Adrenal gland (tissue), 5 donors: ENCODE measurements at regions not wholly inside any gene's neighbourhood (a gene's known extent, or its start where the extent isn't known, plus 50 kb on each side); places are given as distances from the start of the nearest gene placed in this dataset.

Experiments
- CTCF ChIP-seq, 6 experiments: fragments of 450-650 bp in 4 of 6; fragments of 200-600 bp in 2 of 6; sonication (generic) in 1 of 6; IDR thresholded peaks; 1 replicate in 5 of 6; 2 replicates in 1 of 6; pipeline versions ENCODE4 v1.5.1 to v1.8.0; 2016 to 2021; ENCODE audit warnings: antibody characterized with exemption in 6 of 6, mild to moderate bottlenecking in 2 of 6, moderate library complexity in 1 of 6
- POLR2A ChIP-seq, 2 donors: fragments of 450-650 bp; IDR thresholded peaks; one replicate each; pipeline ENCODE4 v1.6.1; 2017; ENCODE audit warnings: antibody characterized with exemption in 2 of 2, mild to moderate bottlenecking in 2 of 2, moderate library complexity in 1 of 2
- donor health status: DM: no; HTN: no; CAD: no.

DNA sequence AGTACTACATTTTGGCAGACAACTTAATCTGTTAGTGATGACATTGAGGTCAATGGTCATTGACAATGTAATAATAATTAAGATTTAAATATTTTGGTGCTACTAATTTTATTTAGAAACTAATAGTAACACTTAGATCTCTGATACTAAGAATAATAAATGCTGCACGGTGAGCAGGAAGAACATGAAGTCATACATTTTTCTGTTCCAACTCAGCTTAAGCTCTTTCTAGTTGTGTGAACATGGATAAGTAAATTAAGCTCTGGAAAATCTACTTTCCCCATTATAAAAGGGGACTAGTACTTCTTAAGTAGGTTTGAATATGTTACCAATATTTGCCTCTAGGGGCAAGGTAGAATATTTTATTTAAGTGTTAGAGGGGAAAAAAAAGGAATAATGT lies 65.9 kb upstream of the MEOX2 start:
- no peak for TF ChIP-seq POLR2A (IDR thresholded peaks at IDR 0.05)
- no peak for TF ChIP-seq CTCF (IDR thresholded peaks at IDR 0.05)
